GM18517 (cell line): ENCODE measurements at regions not wholly inside any gene's neighbourhood (a gene's known extent, or its start where the extent isn't known, plus 50 kb on each side); places are given as distances from the start of the nearest gene placed in this dataset.

Experiments
- ATAC-seq: cut with Tn5 transposase; IDR thresholded peaks from one replicate; pipeline ENCODE4 v1.9.1; 2021; ENCODE audit warnings: mild to moderate bottlenecking, moderate library complexity; ENCODE audit not compliant: unreplicated experiment

GRCh38 chr6:84361372-84362192, 134.1 kb upstream of the CEP162 start:
- no peak for ATAC-seq

DNA sequence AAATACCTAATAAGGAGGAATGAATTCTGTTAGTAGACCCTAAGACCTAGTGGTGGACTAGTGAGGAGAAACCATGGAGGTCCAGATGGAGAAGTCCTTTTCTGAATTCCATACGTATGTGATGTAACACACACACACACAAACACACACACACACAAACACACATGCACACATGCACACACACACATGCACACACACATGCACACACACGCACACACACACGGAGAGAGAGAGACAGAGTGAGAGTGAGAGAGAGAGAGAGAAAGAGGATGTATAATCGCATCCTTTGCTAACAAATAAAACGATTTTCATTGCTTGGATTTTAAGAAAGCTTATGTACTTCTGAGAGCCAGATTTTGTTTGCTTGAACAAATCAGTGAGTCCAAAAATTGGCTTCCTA, 132.6 kb upstream of the CEP162 start:
- no peak for ATAC-seq

DNA sequence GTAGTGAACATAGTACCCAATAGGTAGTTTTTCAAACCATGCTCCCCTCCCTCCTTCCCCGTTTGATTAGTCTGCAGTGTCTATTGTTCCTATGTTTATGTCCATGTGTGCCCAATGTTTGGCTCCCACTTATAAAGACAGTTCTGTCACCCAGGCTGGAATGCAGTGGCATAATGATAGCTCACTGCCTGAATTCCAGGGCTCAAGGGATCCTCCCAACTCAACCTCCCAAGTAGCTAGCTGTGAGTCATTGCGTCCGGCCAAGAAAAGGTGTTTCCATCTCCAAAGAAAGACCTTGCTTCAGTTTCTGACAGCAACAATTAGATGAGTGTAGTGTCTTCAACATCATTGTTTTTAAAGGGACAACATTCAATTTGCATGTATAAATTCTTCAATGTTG, 131.1 kb upstream of the CEP162 start:
- no peak for ATAC-seq

- no peak for ATAC-seq
Observed at GRCh38 chr6:84357631-84358030, 130.2 kb upstream of the CEP162 start.

DNA sequence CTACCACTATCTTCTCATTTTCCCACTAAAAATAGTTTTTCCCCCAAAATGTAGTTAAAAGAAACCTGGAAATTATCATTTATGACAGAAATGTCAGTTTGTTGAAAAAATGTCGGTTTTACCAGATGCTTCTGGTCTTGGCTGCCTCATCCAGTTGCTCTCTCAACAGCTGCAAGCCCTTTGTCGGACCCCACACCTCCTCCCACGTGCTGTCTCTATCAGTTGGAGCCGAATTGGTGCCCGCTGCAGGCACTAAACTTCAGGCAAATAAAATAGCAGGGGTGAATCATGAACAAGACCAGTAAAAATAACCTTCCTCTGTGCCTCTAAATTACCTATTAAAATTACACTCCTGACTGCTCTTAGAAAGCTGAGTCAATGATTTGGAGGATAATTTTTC, 129.5 kb upstream of the CEP162 start:
- ATAC-seq: no peak

GRCh38 chr6:84353459-84354423, 126.3 kb upstream of the CEP162 start:
- no peak for ATAC-seq

- ATAC-seq: no peak
Observed at GRCh38 chr6:84350397-84350796, 123.0 kb upstream of the CEP162 start.

GRCh38 chr6:84349542-84349941, 122.1 kb upstream of the CEP162 start:
- no peak for ATAC-seq

DNA sequence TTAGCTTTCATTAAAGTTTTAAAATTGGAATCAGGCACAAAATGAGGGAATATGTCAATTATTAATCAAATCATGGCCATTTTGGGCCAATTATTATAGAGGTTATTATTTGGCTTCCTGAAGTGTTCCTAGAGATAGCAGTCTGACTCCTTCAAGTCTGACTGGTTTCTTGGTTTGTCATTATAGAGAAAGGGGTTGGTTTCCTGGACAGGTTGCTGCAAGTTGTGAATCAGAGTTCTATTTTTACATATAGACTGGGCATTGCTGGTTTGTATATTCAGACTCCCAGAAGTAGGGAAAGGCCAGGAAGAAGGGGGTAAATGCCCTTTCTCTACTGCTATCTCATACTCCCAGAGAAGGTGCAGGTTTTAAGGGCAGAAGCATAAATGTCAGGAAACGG, 121.4 kb upstream of the CEP162 start:
- no peak for ATAC-seq

- no peak for ATAC-seq
Observed at GRCh38 chr6:84346372-84346771, 118.9 kb upstream of the CEP162 start.

GRCh38 chr6:84344005-84344404, 116.6 kb upstream of the CEP162 start:
- no peak for ATAC-seq

DNA sequence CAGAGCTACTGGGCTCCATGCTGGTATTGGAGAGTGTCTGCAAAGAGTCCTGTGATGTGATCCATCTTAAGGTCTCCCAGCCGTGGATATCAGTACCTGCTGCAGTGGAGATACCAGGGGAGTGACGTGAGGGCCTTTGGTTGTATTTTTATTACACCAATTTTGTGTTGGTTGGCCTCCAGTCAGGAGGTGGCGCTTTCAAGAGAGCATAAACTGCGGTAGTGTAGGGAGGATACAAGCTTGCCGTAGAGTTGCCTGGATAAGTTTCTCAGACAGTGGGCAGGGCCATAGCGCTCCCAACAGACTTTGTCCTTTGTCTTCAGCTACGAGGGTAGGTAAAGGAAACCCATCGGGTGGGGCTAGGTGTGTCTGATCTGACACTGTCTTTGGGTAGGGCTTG, 113.0 kb upstream of the CEP162 start:
- no peak for ATAC-seq

DNA sequence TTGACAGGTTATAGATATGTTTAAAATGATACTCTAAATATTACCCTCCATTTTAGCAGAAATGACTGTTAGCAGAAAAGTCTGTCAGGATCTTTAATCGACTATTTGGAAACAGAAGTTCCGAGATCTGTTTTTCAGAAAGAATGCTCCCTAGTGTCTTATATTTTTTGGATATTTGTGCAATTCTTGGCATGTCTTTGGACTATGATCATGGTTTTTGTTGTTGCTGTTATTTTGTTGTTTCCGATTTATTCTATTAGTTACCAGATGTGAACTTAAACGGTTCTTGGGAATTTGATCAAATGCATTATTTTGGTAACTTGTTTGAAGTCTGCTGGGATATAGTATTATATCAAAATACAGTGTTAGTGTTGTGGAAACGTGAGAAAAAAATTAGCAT, 106.4 kb upstream of the CEP162 start:
- no peak for ATAC-seq

DNA sequence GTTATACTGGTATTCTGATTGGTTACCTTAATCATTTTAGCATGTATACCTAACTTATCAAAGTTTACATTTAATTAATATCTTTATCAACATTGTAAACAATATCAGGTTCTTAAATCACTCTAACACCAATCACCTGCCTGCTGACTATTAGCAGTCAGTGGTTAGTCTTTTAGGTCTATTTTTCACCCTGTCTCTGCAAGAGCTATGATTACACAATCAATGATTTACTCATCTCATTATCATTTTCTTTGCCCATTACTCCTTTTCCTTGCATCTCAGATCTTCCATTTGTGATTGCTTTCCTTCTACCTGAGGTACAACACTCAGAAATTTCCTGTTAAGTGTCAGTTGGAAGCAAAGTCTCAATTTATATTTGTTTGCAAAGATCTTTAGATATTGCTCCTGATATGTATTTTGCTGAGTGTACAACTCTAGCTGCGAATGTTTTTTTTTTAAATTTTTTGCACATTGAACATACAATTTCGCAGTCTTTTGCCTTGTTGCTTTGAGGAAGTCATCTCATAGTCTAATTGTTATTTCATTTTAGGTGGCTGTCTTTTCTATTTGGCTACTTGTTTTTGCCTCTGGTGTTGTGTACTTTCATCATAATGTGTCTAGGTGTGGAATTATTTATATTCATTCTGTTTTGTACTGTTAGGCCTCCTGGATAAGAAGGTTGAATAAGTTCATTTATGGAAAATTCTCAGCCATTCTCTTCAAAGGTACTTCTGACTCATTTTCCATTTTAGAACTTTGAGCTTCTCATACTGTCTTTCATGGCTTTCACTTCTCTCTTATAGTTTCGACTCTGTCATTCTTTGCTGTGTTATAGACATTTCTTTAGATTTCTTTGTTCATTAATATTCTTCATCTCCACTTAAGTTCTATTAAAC, 104.9 kb upstream of the CEP162 start:
- peak; percentile 94 for ATAC-seq

- ATAC-seq: no peak
Observed at GRCh38 chr6:84330325-84330724, 102.9 kb upstream of the CEP162 start.

DNA sequence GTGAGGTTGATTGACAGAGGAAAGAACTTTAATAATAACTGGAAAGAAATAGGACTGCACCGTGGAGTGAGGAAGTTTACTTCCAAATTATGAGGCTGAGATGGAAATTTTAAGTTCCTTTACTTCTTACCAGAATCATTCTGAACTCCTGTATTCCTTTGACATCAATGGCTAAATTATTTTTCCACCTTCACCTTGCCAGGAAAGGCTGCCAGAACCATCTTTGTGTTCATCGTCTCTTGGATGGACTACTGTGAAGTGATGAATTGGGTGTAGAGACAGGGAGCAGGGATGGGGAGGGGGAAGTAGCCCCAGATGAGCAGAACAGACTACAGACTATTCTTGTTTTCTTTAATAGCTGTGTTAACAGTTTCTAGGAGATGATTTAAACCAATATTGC, 102.1 kb upstream of the CEP162 start:
- no peak for ATAC-seq

DNA sequence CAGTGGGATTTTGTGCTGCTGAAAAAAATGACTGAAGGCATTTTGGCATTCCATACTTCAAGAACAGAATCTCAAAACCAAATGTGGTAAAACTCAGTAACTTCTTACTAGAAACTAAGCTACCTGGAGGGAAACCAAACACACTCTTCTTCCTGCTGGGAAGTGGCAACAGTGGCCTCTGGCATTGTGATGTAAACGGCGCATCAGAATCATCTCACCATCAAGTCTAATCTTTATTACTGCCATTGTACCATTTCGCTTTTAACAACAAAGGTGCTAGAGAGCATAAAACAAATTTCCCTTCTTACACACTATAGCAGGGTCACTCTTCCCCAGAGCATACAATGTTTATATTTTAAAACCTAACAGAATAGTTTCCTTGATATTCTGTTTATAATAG, 101.6 kb upstream of the CEP162 start:
- no peak for ATAC-seq

GRCh38 chr6:84317463-84317862, 90.0 kb upstream of the CEP162 start:
- ATAC-seq: no peak

- no peak for ATAC-seq
Observed at GRCh38 chr6:84314377-84314898, 87.0 kb upstream of the CEP162 start.

DNA sequence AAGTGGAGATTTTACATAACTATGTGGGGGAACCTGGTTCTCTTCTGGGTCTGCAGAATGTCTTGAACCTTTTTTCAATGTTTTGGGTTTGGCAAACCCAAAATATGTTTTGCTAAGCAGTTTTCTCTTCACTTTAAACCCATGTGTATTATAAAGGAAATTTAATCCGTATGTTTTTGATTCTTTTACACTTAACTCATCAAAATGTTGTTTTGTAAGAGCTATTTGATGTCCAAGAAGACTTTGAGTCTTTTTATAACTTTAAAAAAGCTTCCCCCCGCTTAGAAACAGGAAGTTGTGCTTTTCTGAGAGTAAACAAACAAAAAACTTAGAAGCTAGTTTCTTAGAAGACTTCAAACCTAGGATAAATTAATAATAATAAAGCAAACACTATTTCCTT, 81.9 kb upstream of the CEP162 start:
- ATAC-seq: no peak

DNA sequence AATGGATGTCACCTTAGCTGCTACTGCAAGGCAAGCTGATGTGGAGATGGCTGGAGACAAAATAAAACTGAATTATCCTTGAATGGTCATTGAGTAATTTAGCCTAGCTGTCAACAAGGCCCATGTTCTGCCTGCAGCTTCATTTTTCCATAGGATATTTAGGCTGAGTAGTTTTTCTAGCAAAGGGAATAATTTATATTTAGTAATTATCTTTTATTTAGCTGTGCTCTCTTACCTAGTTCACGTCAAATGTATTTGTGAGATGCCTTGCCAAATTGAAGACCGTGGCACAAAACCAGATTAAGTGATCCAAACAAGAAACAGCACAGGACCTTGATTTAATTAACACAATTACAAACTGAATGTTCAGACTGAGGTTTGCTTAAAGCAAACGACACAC, 77.4 kb upstream of the CEP162 start:
- no peak for ATAC-seq
